ENCODE measurements at regions not wholly inside any gene's neighbourhood (a gene's known extent, or its start where the extent isn't known, plus 50 kb on each side); places are given as distances from the start of the nearest gene placed in this dataset.

DNA sequence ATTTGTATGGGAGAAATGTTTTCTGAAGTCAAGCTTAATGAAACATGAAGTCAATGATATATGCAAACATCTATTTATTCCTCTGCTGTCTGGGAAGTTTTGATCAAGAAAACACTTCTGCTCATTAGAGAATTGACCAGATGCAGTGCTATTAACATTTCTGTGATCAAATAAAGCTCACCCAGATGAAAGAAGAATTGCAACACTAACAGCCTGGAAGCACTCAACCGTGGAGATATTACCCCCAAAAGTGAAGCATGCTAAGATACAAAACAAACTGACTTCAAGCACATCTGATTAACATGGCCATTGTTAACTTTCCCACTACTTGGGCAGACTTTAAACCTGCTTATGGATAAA lies 73.7 kb upstream of the GUCY1A1 start:
- TF ChIP-seq TEAD4 (IDR thresholded peaks at IDR 0.05; ENCODE audit: low read depth, low read length) (no peak), TAF1 (IDR thresholded peaks at IDR 0.05; ENCODE audit: low read depth, low read length) (no peak), MAFK (IDR thresholded peaks at IDR 0.05; ENCODE audit: low read depth, low read length) (no peak)

Data from H1 (cell line).